HG03045 (cell line): ENCODE measurements at regions not wholly inside any gene's neighbourhood (a gene's known extent, or its start where the extent isn't known, plus 50 kb on each side); places are given as distances from the start of the nearest gene placed in this dataset.

Experiments used
- ATAC-seq: cut with Tn5 transposase; IDR thresholded peaks from one replicate; pipeline ENCODE4 v1.9.1; 2021; ENCODE audit warnings: mild to moderate bottlenecking, moderate library complexity; ENCODE audit not compliant: unreplicated experiment

- no peak for ATAC-seq
Measured at GRCh38 chr10:128542659-128543058, 416.4 kb upstream of the MKI67 start.

GRCh38 chr10:128543151-128543550 lies 416.9 kb upstream of the MKI67 start:
- ATAC-seq, result no peak

GRCh38 chr10:128545216-128545615 lies 419.0 kb upstream of the MKI67 start:
- no peak for ATAC-seq

GRCh38 chr10:128546651-128547165 lies 420.5 kb upstream of the MKI67 start:
- no peak for ATAC-seq

GRCh38 chr10:128549101-128549608 lies 422.9 kb upstream of the MKI67 start:
- no peak for ATAC-seq

GRCh38 chr10:128550045-128550444 lies 423.8 kb upstream of the MKI67 start:
- no peak for ATAC-seq

GRCh38 chr10:128551475-128551874 lies 425.3 kb upstream of the MKI67 start:
- no peak for ATAC-seq

- no peak for ATAC-seq
Measured at GRCh38 chr10:128553755-128554154, 427.5 kb upstream of the MKI67 start.

GRCh38 chr10:128556182-128557110 lies 430.2 kb upstream of the MKI67 start:
- no peak for ATAC-seq

- no peak for ATAC-seq
Measured at GRCh38 chr10:128557149-128557710, 431.0 kb upstream of the MKI67 start.

GRCh38 chr10:128560406-128560805 lies 434.2 kb upstream of the MKI67 start:
- ATAC-seq, result no peak

- no peak for ATAC-seq
Measured at GRCh38 chr10:128560993-128561392, 434.8 kb upstream of the MKI67 start.

- ATAC-seq, result no peak
Measured at GRCh38 chr10:128563387-128563786, 437.2 kb upstream of the MKI67 start.

GRCh38 chr10:128563904-128564303 lies 437.7 kb upstream of the MKI67 start:
- no peak for ATAC-seq

- ATAC-seq, result no peak
Measured at GRCh38 chr10:128566361-128566968, 440.2 kb upstream of the MKI67 start.

- ATAC-seq, result no peak
Measured at GRCh38 chr10:128567551-128567950, 441.3 kb upstream of the MKI67 start.

GRCh38 chr10:128568041-128568440 lies 441.8 kb upstream of the MKI67 start:
- no peak for ATAC-seq

GRCh38 chr10:128568491-128568890 lies 442.3 kb upstream of the MKI67 start:
- ATAC-seq, result no peak

- no peak for ATAC-seq
Measured at GRCh38 chr10:128568990-128569945, 443.0 kb upstream of the MKI67 start.

GRCh38 chr10:128570319-128570995 lies 444.2 kb upstream of the MKI67 start:
- ATAC-seq, result no peak
